ENCODE measurements at regions not wholly inside any gene's neighbourhood (a gene's known extent, or its start where the extent isn't known, plus 50 kb on each side); places are given as distances from the start of the nearest gene placed in this dataset.

DNA sequence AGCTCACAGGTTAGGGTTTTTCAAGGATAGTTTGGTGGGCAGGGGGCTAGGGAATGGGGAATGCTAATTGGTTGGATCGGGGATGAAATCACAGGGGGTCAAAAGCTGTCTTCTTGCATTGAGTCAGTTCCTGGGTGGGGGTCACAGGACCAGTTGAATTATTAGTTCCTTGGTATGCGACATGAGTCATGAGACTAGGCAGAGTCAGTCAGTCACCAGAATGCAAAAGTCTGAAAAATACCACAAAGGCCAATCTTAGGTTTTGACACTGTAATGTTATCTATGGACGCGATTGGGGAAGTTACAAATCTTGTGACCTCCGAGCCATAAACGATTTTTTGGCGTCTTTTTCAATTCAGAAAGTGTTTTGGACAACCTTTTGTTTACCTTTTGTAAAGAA lies 101.2 kb downstream of the ZNF519 start:
- in situ Hi-C loops (cut with MboI; ENCODE audit: low sequenced_read_pairs), result no loop called here

DNA sequence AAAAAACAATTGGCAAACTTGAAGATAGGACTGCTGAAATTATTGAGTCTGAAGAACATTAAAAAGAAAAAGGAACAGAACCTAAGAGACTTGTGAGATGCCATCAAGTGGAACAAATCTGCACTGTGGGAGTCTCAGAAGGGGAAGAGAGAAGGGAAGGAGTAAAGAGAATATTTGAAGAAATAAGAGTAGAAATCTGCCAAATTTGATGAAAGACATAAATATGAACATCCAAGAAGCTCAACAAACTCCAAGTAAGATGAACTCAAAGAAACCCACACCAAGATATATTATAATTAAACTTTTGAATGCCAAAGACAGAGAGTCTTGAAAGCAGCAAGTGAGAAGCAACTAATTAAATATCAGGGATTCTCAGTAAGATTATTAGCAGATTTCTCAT lies 102.7 kb downstream of the ZNF519 start:
- in situ Hi-C loops (cut with MboI; ENCODE audit: low sequenced_read_pairs), result no loop called here

DNA sequence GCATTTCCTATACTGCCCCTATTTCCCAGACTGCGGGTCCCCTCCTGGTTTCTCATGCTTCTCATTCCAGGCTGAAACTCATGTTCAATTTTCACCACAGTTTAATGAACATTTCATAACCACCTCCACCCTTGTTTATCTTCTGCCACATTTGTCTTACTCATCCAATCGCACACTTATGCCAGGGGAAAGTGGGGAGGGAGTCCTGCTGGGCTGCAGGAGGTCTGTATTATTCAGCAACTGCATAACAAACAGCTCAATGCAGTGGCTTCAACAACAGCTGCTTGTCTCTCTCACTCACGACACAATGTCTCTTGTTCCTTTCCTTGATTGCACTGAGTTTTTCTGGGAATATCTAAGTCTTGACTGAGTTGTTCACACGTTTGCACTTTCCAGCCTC lies 106.0 kb downstream of the ZNF519 start:
- in situ Hi-C loops (cut with MboI; ENCODE audit: low sequenced_read_pairs), result no loop called here

DNA sequence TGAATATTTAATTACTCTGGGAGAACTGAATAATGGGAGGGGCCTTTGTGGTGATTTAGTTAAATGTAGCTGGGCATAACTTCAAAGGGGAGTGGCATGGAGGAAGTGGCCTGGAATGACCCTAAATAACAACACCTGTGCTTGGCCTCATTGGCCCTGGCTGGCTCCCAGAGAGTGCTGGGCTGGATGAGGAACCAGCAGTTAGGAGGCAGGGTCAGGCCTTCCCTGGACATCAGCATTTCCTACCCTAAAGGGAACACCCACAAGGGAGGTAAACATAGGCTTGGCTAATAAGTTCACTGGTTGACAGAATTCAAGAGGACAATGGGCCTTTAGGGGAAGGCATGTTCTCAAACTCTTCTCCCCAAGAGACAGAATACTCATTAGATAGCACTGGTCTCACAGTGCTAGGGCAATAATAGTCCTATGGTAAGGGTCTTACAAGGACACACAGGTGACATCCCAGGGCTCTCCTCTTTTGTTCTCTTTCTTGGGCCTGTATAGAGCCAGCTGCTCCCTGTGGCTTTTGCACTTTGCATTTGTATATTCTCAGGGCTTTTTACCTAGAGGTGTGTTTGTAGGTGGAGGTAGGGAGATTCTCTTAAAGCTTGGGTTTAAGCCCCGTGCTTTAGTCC lies 106.8 kb downstream of the ZNF519 start:
- in situ Hi-C loops (cut with MboI; ENCODE audit: low sequenced_read_pairs), result no loop called here

DNA sequence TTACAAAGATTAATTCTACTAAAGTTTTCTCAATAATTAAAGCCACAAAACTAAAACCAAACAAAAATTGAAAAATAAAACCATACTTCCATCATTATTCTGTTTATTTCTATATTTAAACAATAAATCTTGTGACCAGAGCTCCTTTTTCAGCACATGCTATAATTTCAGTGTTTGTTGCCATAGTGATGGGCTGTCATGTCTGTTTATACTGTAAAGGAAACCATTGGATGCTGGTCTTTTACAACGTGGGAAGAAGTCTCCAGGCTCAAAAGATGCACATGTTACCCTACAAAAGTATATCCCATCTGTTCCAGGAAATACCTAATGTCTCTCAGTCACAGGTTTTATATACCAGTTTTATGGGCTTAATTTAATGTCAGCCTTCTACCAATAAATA lies 100.1 kb upstream of the MC2R start:
- in situ Hi-C loops (cut with MboI; ENCODE audit: low sequenced_read_pairs), result loop anchor here (25.0 kb wide), 1 partner anchor 103 kb away; the partner anchor contains the start of gene MC2R

DNA sequence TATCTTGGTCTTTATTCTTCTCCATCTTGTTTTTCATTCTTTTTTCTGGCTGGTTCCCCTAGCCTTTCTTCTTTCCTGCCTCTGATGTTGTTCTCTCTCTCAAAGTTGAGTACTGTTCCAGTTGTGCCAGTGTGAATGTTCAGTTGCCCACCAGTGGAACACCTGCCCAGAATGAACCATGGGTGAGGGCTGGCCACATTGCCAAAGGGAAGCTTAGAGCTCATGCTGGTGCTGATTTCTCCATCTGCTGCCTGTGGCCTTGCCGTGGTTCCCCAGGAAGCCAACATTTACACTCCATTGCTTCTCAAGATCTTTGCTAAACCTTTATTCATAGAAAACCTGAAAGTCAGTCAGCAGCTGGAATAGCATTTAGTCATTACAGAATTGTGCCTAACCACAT lies 99.1 kb upstream of the MC2R start:
- in situ Hi-C loops (cut with MboI; ENCODE audit: low sequenced_read_pairs), result loop anchor here (25.0 kb wide), 1 partner anchor 102 kb away; the partner anchor contains the start of gene MC2R

DNA sequence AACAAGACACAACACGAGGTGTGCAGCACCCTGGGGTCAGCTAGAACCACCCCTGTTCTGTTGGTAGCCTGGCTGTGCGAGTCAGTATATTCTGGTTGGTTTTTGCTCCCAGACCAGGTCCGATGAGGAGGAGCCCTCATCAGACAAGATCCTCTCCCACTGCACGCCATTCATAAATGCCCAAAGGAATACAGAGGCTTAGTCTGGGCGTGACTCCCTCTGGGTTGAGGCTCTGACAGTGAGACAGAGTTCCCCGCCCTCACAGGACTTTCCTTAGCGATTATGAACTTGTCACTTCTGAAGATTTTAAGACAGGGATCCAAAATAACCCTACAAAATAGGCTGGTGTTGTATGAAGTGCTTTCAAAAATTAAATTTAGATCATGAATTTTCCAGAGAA lies 85.5 kb upstream of the MC2R start:
- in situ Hi-C loops (cut with MboI; ENCODE audit: low sequenced_read_pairs), result loop anchor here (25.0 kb wide), 1 partner anchor 89 kb away; the partner anchor contains the start of gene MC2R

DNA sequence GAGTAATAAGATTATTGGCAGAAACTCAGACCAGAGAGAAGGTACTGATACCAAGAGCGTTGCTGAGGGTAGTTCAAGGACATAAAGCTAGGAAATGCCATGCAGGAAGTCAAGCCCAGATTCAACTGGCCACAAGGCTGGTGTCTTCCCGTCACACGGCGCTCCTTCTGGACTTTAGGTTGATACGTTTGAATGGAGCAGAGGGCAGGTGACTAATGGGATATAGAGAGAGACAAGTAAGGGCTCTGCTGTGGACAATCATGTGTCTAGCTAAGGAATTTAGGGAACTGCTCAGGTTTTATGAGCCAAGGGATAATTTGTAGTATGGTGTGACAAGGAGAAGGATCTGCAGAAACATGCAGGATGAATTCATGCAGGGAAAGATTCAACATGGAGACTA lies 83.9 kb upstream of the MC2R start:
- in situ Hi-C loops (cut with MboI; ENCODE audit: low sequenced_read_pairs), result no loop called here

DNA sequence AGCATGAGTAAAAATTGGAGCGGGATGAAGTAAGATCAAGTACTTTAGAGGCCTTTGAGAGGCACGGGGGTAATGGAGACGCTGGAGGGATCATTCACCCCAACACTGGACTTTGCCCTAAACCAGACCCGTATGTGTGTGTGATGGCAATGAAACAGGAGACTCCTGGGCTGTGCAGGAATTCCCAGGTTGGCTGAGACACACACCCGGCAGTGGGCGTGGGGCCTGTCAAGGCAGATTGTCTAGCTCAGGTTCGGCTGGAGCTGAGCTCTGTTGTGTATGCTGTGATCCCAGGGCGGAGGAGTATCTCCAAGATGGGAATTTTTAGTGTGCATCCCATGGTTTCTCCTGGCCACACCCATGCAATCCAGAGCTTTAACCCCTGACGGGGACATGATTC lies 83.2 kb upstream of the MC2R start:
- in situ Hi-C loops (cut with MboI; ENCODE audit: low sequenced_read_pairs), result no loop called here

DNA sequence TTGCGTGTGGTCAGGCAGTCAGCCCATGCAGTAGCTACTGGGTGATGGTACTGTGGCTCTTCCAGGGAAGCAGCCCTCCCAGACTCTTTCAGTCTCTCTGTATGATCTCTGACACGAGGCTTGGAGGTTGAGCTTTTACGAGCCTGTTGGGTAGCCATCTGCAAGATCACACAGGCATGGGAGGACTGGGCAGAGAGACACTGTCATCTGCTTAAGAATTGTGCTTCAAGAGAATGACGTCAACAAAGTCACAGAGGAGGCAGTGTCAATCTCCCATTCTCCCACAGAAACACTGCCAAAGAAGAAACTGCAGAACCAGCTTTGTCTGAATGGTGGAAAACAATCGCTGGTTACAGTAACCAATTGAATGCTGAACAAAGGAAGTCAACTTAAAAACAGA lies 78.4 kb upstream of the MC2R start:
- in situ Hi-C loops (cut with MboI; ENCODE audit: low sequenced_read_pairs), result no loop called here

DNA sequence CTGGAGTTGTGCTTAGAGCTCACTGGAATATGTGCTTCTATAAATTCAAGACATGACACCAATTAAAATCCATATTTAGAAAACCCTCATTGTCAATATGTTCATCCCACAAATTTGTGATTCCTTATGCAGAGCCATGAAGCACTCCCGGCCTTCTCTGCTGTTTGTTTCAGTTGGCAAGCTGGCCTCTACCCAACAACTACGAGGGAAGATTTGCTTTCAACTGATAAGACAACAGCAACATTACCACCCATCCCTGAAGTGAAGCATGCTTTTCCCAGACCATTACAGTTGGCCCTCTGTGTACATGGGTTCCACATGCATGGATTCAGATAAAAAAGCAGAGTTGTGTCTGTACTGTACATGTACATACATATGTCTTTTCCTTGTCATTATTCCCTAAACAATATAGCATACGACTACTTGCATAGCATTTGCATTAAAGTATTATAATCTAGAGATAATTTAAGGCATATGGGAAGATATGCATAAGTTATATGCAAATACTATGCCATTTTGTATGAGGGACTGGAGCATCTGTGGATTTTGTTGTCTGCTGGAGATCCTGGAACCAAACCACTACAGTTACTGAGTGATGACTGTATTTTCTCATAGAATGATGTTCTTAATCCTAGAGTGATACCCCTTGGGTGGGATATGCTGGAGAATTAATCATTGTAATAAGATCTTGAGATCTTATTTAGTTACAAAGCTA lies 77.6 kb upstream of the MC2R start:
- in situ Hi-C loops (cut with MboI; ENCODE audit: low sequenced_read_pairs), result no loop called here

DNA sequence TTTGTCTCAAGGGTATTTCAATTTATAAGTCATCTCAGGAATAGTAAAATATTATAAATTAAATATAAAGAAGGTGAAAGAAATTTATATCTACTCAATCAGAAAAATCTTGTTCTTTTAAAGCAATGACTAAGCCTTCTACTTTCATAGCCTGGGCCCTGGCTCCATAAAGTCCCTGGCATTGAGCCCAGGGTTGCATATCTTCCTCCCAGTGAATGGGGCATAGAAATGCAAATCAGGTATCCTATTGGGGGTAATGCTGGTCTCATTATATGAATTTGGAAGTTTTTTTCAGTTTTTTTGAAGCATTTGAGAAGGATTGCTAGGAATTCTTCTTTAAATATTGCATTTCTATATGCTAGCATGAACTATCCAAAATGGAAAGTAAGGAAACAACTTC lies 73.9 kb upstream of the MC2R start:
- in situ Hi-C loops (cut with MboI; ENCODE audit: low sequenced_read_pairs), result no loop called here

DNA sequence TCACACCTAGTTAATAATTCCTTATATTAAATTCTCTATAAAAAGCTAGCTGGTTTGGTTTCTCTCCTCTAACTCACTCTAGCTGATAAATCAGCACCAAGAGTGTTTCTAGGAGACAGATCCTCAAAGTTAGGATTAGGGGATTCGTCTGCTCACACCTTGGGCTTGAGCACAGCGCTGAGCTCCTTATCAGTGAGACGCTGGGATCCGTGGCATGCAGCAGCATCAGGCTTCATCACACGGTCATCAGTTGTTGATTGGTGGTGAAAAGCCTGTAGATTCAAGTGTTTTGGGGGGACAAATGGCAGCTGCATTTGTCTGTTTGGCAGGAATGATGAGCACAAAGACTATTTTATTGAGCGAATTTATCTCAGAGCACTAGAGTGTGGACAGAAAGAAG lies 72.6 kb upstream of the MC2R start:
- in situ Hi-C loops (cut with MboI; ENCODE audit: low sequenced_read_pairs), result no loop called here

DNA sequence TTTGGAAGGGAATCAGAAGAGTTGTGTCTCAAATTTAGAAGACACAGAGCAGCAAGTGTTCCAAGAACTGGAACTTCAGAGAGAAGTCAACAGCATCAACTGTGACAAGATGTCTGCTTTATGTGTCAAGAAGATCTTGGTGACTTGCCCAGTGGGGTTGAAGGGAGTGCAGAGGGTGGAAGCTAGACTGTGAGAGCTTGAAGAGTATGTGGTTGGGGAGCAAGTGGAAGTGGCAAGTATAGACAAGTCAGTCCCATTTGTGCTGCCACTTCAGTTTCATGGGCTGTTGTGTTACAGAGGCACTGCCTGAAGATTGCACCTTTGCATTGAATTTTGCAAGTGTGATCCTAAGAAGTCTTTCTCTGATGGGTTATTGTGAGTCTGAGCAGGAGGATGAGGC lies 68.7 kb upstream of the MC2R start:
- in situ Hi-C loops (cut with MboI; ENCODE audit: low sequenced_read_pairs), result no loop called here

DNA sequence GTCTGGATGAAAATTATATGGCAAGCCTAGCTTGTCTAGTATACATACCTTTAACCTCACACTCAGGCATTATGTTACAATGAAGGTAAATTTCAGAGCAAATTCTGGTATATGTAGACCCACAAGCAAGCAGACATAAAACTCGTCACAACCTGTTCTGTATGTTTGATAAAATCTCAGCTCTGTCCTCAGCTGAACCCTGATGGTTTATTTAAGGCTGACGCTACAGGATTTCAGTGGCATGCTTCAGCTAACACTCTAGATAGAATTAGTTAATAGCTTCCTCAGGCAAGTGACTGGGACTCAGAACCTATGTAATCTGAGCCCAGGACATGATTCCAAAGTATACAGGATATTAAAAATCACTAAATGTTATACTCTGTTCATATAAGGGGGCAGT lies 68.2 kb upstream of the MC2R start:
- in situ Hi-C loops (cut with MboI; ENCODE audit: low sequenced_read_pairs), result no loop called here

DNA sequence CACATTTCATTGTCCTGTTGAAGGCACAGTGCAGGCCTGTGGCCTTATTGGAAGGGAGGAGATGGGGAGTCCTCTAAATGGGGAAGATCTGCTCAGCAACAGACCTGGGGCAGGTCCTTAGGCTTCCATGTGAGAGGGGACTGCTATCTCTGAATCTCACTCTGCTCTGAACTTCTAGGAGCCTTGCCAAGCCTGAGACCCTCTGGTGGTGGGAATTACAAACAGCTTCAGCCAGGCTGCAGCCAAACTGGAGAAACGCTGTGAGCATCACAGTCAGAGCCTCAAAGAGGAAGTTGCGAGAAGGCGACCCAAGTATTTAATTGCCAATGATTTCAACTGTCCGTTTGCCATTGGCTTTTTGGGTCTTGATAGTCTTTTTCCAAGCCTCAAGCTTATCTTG lies 66.8 kb upstream of the MC2R start:
- in situ Hi-C loops (cut with MboI; ENCODE audit: low sequenced_read_pairs), result no loop called here

DNA sequence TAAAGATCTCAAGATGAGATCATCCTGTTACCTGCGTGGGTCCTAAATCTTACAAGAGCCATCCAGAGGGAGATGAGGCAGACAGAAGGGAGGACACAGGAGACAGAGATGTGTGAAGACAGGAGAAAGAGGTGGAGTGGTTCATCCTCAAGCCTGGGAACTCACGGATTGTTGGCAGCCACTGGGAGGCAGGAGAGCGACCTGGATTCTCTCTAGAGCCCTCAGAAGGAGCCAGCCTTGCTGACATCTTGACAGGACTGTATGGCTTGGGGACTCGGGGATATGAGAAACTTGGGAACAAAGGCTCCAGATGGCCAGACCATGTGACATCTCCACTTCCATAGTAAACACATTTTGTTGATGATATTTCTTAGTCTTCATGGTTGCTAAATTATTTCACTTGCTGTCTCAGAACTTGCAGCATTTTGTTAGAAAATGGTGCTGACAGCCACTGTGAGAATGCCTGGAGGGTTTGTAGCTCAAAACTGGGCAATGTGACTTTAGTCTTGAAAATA lies 57.8 kb upstream of the MC2R start:
- in situ Hi-C loops (cut with MboI; ENCODE audit: low sequenced_read_pairs), result no loop called here

All from HL-60/S4 treated with phorbol 12-myristate 13-acetate at 8.2 ng/mL for 4 days and 3 days (cell line).